ENCODE measurements at regions not wholly inside any gene's neighbourhood (a gene's known extent, or its start where the extent isn't known, plus 50 kb on each side); places are given as distances from the start of the nearest gene placed in this dataset.

GRCh38 chr3:72373139-72373538 lies 475.1 kb downstream of the SHQ1 start:
- WGBS, 2 experiments = 93 to 99% methylated on average over 8 of the region's 8 CpGs
- H3K4me1 ChIP-seq (ENCODE audit: control insufficient read depth, insufficient read depth, low read length) = peaks cover 23% of the 10 kb centered on the region
- H3K27ac ChIP-seq (ENCODE audit: insufficient read depth, low read depth, low read length, poor library complexity, severe bottlenecking) = no peak overlapping the region
- no peaks in the 10 kb centered on the region for H3K36me3 ChIP-seq (ENCODE audit: control insufficient read depth, insufficient read depth, low read length)
- no peak overlapping the region for H3K4me3 ChIP-seq (ENCODE audit: insufficient read depth, low read depth, low read length)
- H3K9me3 ChIP-seq (ENCODE audit: control insufficient read depth, low read length) = no peaks in the 10 kb centered on the region
- H3K27me3 ChIP-seq (ENCODE audit: control insufficient read depth, insufficient read depth, low read length, poor library complexity, severe bottlenecking) = no peaks in the 10 kb centered on the region

GRCh38 chr3:72372161-72372560 lies 476.1 kb downstream of the SHQ1 start:
- Histone ChIP-seq H3K27me3 (ENCODE audit: control insufficient read depth, insufficient read depth, low read length, poor library complexity, severe bottlenecking) (no peaks in the 10 kb centered on the region), H3K27ac (ENCODE audit: insufficient read depth, low read depth, low read length, poor library complexity, severe bottlenecking) (no peak overlapping the region), H3K9me3 (ENCODE audit: control insufficient read depth, low read length) (no peaks in the 10 kb centered on the region), H3K4me1 (ENCODE audit: control insufficient read depth, insufficient read depth, low read length) (peaks cover 13% of the 10 kb centered on the region), H3K36me3 (ENCODE audit: control insufficient read depth, insufficient read depth, low read length) (no peaks in the 10 kb centered on the region), H3K4me3 (ENCODE audit: insufficient read depth, low read depth, low read length) (no peak overlapping the region)
- 87 to 92% methylated on average over 3 of the region's 3 CpGs for WGBS, 2 experiments

DNA sequence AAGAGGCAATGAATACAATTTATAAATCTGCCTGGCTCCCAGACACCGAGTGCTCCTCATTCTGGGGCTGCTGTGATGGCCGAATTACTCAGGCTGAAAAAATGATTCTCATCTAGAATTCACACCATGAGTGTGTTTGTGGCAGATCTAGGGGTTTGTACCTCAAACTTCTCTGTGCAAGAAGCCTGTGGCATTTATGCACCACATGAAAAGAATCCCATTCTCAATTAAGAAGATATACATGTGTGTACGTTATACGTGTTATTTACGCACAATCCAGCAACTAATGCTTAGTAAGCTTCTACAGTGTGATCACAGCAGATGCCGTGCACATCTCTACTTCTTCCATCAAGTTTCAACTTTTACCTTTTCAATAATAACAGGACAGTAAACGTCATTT lies 476.8 kb downstream of the SHQ1 start:
- 96 to 99% methylated on average over 7 of the region's 7 CpGs for WGBS, 2 experiments
- Histone ChIP-seq H3K36me3 (ENCODE audit: control insufficient read depth, insufficient read depth, low read length) (no peaks in the 10 kb centered on the region), H3K9me3 (ENCODE audit: control insufficient read depth, low read length) (no peaks in the 10 kb centered on the region), H3K27me3 (ENCODE audit: control insufficient read depth, insufficient read depth, low read length, poor library complexity, severe bottlenecking) (no peaks in the 10 kb centered on the region), H3K4me3 (ENCODE audit: insufficient read depth, low read depth, low read length) (no peak overlapping the region), H3K4me1 (ENCODE audit: control insufficient read depth, insufficient read depth, low read length) (peaks cover 7% of the 10 kb centered on the region), H3K27ac (ENCODE audit: insufficient read depth, low read depth, low read length, poor library complexity, severe bottlenecking) (no peak overlapping the region)

DNA sequence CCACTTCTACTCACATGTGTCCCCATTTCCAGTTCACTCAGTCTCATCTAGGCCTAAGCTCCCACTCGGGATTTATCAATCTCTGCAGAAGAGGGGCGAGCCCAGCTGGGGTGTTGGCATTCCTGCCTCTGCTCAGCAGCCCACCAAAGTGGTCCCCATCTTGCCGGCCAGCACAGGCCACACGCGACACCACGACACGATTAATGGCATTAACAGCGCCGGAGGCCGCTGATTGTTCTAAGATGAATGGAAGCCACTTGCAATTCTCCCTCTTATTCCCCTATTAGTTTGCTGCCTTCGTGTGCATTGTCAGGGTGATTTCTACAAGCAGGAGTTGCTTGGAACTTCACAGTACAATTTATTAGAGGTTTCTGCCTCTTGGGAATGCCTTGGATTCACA lies 477.3 kb downstream of the SHQ1 start:
- 79 to 88% methylated on average over 11 of the region's 11 CpGs for WGBS, 2 experiments
- Histone ChIP-seq H3K9me3 (ENCODE audit: control insufficient read depth, low read length) (no peaks in the 10 kb centered on the region), H3K27ac (ENCODE audit: insufficient read depth, low read depth, low read length, poor library complexity, severe bottlenecking) (no peak overlapping the region), H3K27me3 (ENCODE audit: control insufficient read depth, insufficient read depth, low read length, poor library complexity, severe bottlenecking) (no peaks in the 10 kb centered on the region), H3K36me3 (ENCODE audit: control insufficient read depth, insufficient read depth, low read length) (no peaks in the 10 kb centered on the region), H3K4me3 (ENCODE audit: insufficient read depth, low read depth, low read length) (no peak overlapping the region), H3K4me1 (ENCODE audit: control insufficient read depth, insufficient read depth, low read length) (peaks cover 4% of the 10 kb centered on the region)

GRCh38 chr3:72369681-72370080 lies 478.6 kb downstream of the SHQ1 start:
- Histone ChIP-seq H3K27me3 (ENCODE audit: control insufficient read depth, insufficient read depth, low read length, poor library complexity, severe bottlenecking) (no peaks in the 10 kb centered on the region), H3K4me1 (ENCODE audit: control insufficient read depth, insufficient read depth, low read length) (no peaks in the 10 kb centered on the region), H3K9me3 (ENCODE audit: control insufficient read depth, low read length) (no peaks in the 10 kb centered on the region), H3K4me3 (ENCODE audit: insufficient read depth, low read depth, low read length) (no peak overlapping the region), H3K27ac (ENCODE audit: insufficient read depth, low read depth, low read length, poor library complexity, severe bottlenecking) (no peak overlapping the region), H3K36me3 (ENCODE audit: control insufficient read depth, insufficient read depth, low read length) (no peaks in the 10 kb centered on the region)
- 96 to 98% methylated on average over 6 of the region's 6 CpGs for WGBS, 2 experiments

DNA sequence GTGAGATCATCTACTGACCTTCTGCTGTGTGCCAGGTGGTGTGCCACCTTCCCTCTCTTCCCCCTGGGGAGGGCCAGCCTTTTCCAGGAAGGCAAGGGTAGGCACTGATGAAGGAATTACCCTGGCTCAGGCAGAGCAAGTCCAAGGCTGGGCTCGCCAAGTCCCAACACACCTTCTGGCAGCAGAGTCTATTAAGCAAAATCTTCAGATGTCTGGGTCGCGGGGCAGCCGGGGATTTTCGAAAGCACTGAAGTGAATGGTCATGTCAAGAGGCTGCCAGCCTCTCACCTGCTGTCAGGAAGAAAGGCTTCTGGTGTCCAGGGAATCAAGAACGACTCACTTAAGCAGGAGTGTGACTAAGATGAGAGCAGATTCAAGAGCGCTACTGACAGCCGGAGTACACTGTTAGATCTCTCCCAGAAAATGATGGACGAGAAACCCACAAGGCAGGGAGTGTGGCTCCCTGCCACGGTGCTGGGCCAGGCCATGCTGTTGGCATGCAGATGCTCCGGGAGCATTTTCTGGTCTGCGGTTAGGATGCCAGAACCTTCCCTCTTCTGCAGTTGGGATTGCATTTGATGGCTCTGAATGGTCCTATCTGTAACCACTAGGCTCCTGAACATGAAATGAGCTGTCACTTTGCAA lies 479.8 kb downstream of the SHQ1 start:
- no peaks in the 10 kb centered on the region for H3K36me3 ChIP-seq (ENCODE audit: control insufficient read depth, insufficient read depth, low read length)
- H3K27me3 ChIP-seq (ENCODE audit: control insufficient read depth, insufficient read depth, low read length, poor library complexity, severe bottlenecking) = no peaks in the 10 kb centered on the region
- H3K9me3 ChIP-seq (ENCODE audit: control insufficient read depth, low read length) = no peaks in the 10 kb centered on the region
- H3K4me3 ChIP-seq (ENCODE audit: insufficient read depth, low read depth, low read length) = no peak overlapping the region
- H3K4me1 ChIP-seq (ENCODE audit: control insufficient read depth, insufficient read depth, low read length) = no peaks in the 10 kb centered on the region
- 89 to 91% methylated on average over 12 of the region's 12 CpGs for WGBS, 2 experiments
- H3K27ac ChIP-seq (ENCODE audit: insufficient read depth, low read depth, low read length, poor library complexity, severe bottlenecking) = no peak overlapping the region

DNA sequence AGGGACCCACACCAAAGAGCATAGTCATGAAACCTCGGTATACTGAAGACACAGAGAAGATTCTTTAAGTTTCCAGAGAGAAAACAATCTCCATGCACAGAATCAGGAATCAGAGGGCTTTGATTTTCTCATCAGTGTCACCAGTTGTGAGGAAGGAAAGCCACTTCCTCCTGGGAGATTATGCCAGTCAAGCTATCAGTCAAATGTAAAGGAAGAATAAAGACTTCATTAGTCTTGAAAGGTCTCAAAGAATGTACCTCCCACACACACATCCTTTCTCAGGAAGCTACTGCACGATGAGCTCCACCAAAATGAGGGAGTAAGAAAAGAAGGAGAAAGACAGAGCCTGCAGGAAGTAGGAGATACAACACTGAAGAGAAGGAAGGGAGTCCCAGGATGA lies 486.3 kb downstream of the SHQ1 start:
- H3K36me3 ChIP-seq (ENCODE audit: control insufficient read depth, insufficient read depth, low read length) = no peaks in the 10 kb centered on the region
- no peaks in the 10 kb centered on the region for H3K9me3 ChIP-seq (ENCODE audit: control insufficient read depth, low read length)
- H3K27me3 ChIP-seq (ENCODE audit: control insufficient read depth, insufficient read depth, low read length, poor library complexity, severe bottlenecking) = no peaks in the 10 kb centered on the region
- H3K4me1 ChIP-seq (ENCODE audit: control insufficient read depth, insufficient read depth, low read length) = no peaks in the 10 kb centered on the region
- 66 to 83% methylated on average over 2 of the region's 2 CpGs for WGBS, 2 experiments
- H3K4me3 ChIP-seq (ENCODE audit: insufficient read depth, low read depth, low read length) = no peak overlapping the region
- no peak overlapping the region for H3K27ac ChIP-seq (ENCODE audit: insufficient read depth, low read depth, low read length, poor library complexity, severe bottlenecking)

DNA sequence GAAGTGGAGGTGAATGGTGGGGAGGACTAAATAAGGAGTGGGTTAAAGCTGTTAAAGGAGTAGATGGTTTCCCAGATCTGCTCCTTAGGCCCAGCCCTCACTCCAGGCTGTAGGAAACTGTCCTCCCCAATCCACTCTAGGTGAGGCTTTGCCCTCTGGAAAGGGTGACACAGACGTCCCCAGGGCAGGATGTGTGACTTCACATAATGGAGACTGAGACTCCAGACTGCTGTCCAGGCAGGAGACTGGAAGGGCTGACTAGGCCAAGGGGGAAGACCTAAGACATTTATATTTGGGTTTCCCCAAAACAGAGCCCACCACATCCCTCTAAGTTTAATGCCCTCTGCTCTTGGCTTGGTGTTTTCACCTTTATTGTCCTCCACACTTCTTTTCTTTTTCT lies 488.5 kb downstream of the SHQ1 start:
- no peak overlapping the region for H3K27ac ChIP-seq (ENCODE audit: insufficient read depth, low read depth, low read length, poor library complexity, severe bottlenecking)
- WGBS, 2 experiments = 69 to 75% methylated on average over 1 of the region's 1 CpG
- no peak overlapping the region for H3K4me3 ChIP-seq (ENCODE audit: insufficient read depth, low read depth, low read length)
- no peaks in the 10 kb centered on the region for H3K9me3 ChIP-seq (ENCODE audit: control insufficient read depth, low read length)
- no peaks in the 10 kb centered on the region for H3K27me3 ChIP-seq (ENCODE audit: control insufficient read depth, insufficient read depth, low read length, poor library complexity, severe bottlenecking)
- H3K4me1 ChIP-seq (ENCODE audit: control insufficient read depth, insufficient read depth, low read length) = no peaks in the 10 kb centered on the region
- H3K36me3 ChIP-seq (ENCODE audit: control insufficient read depth, insufficient read depth, low read length) = no peaks in the 10 kb centered on the region

GRCh38 chr3:72355168-72355567 lies 493.1 kb downstream of the SHQ1 start:
- H3K27me3 ChIP-seq (ENCODE audit: control insufficient read depth, insufficient read depth, low read length, poor library complexity, severe bottlenecking) = no peaks in the 10 kb centered on the region
- no peak overlapping the region for H3K27ac ChIP-seq (ENCODE audit: insufficient read depth, low read depth, low read length, poor library complexity, severe bottlenecking)
- H3K9me3 ChIP-seq (ENCODE audit: control insufficient read depth, low read length) = no peaks in the 10 kb centered on the region
- H3K4me3 ChIP-seq (ENCODE audit: insufficient read depth, low read depth, low read length) = no peak overlapping the region
- H3K4me1 ChIP-seq (ENCODE audit: control insufficient read depth, insufficient read depth, low read length) = no peaks in the 10 kb centered on the region
- H3K36me3 ChIP-seq (ENCODE audit: control insufficient read depth, insufficient read depth, low read length) = no peaks in the 10 kb centered on the region

DNA sequence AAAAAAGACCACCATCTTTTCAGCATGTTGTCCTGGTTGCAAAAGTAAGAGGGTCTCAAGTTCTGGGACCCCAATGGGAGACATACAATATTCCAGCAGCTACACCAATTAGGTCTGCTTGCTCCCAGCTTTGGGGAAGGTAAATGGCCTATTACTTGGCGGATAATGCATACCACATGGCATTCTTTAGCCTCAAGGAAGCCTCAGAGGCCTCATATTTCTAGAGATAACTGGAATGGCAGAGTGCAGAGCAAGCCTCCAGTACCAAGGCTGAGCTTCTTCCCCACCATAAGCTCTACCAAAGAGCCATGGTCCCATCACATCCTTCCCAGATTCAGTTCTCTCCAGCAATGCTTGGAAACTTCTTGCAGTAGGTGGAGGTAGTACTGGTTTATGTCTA lies 493.8 kb downstream of the SHQ1 start:
- Histone ChIP-seq H3K4me1 (ENCODE audit: control insufficient read depth, insufficient read depth, low read length) (no peaks in the 10 kb centered on the region), H3K36me3 (ENCODE audit: control insufficient read depth, insufficient read depth, low read length) (no peaks in the 10 kb centered on the region), H3K27ac (ENCODE audit: insufficient read depth, low read depth, low read length, poor library complexity, severe bottlenecking) (no peak overlapping the region), H3K9me3 (ENCODE audit: control insufficient read depth, low read length) (no peaks in the 10 kb centered on the region), H3K27me3 (ENCODE audit: control insufficient read depth, insufficient read depth, low read length, poor library complexity, severe bottlenecking) (no peaks in the 10 kb centered on the region), H3K4me3 (ENCODE audit: insufficient read depth, low read depth, low read length) (no peak overlapping the region)
- 89 to 93% methylated on average over 1 of the region's 1 CpG for WGBS, 2 experiments
